ENCODE measurements at regions not wholly inside any gene's neighbourhood (a gene's known extent, or its start where the extent isn't known, plus 50 kb on each side); places are given as distances from the start of the nearest gene placed in this dataset.

- TF ChIP-seq CTCF (conservative IDR thresholded peaks at IDR 0.05; ENCODE audit: low read depth, low read length) (peak; percentile 99), EZH2 (IDR thresholded peaks at IDR 0.05; ENCODE audit: low read length, unreplicated experiment) (no peak), EZH2phosphoT487 (IDR thresholded peaks at IDR 0.05; ENCODE audit: borderline replicate concordance, low read length) (no peak)
These were observed 181.9 kb downstream of the TMEM26 start for GRCh38 chr10:61271127-61271780.
